IMR-90 (cell line): ENCODE measurements at regions not wholly inside any gene's neighbourhood (a gene's known extent, or its start where the extent isn't known, plus 50 kb on each side); places are given as distances from the start of the nearest gene placed in this dataset.

Experiments used
- ATAC-seq: fragments of 200-7000 bp; cut with Tn5 transposase; 2 replicates; pipeline ENCODE4 v1.9.1; 2020; ENCODE audit warnings: low read depth, mild to moderate bottlenecking, moderate library complexity
- BruUV-seq: library from RNA; stranded (reverse); fragments of 400-500 nt; replicated peaks from 2 replicates; lab custom pipeline; 2021; lab: Mats Ljungman, UMichigan
- CTCF ChIA-PET: fragments of 300-600 bp; formaldehyde crosslinking; extraction: SDS; loops from one replicate; lab custom pipeline; 2021; ENCODE audit warnings: antibody characterized with exemption; lab: Yijun Ruan, JAX
- POLR2A ChIA-PET: fragments of 300-600 bp; sonication (Branson Sonifier 250); formaldehyde crosslinking; loops from one replicate; lab custom pipeline; 2022; ENCODE audit warnings: antibody characterized with exemption; ENCODE audit not compliant: unreplicated experiment; lab: Charles Lee
- DNase-seq: peaks from one replicate; pipeline ENCODE4 v3.0.0; 2013
- H2AFZ ChIP-seq: replicated peaks from 2 replicates; pipeline ENCODE3; 2013; ENCODE audit warnings: low read length, mild to moderate bottlenecking; ENCODE audit not compliant: poor library complexity
- H2AK5ac ChIP-seq: 2 replicates; pipeline ENCODE4 v1.6.1; 2013; ENCODE audit warnings: low read depth, low read length, inconsistent platforms
- H2AK9ac ChIP-seq: replicated peaks from 2 replicates; pipeline ENCODE3; 2013; ENCODE audit warnings: mild to moderate bottlenecking, low read depth, low read length, moderate library complexity; ENCODE audit not compliant: poor library complexity
- H2BK120ac ChIP-seq: 2 replicates; pipeline ENCODE4 v1.6.1; 2013; ENCODE audit warnings: low read depth, low read length, inconsistent platforms
- H2BK15ac ChIP-seq: 3 replicates; pipeline ENCODE4 v1.6.1; 2013; ENCODE audit warnings: low read depth, low read length, inconsistent platforms
- H2BK20ac ChIP-seq: 2 replicates; pipeline ENCODE4 v1.6.1; 2013; ENCODE audit warnings: low read depth, mild to moderate bottlenecking, inconsistent platforms, low read length, moderate library complexity
- H2BK5ac ChIP-seq: 2 replicates; pipeline ENCODE4 v1.6.1; 2013; ENCODE audit warnings: mild to moderate bottlenecking, low read depth, low read length, inconsistent platforms; ENCODE audit not compliant: poor library complexity, severe bottlenecking
- H3K14ac ChIP-seq: replicated peaks from 2 replicates; pipeline ENCODE4 v1.6.1; 2013; ENCODE audit warnings: low read depth, low read length, inconsistent platforms
- H3K18ac ChIP-seq: 2 replicates; pipeline ENCODE4 v1.6.1; 2013; ENCODE audit warnings: low read depth, low read length, control low read depth
- H3K23ac ChIP-seq: 2 replicates; pipeline ENCODE4 v1.6.1; 2013; ENCODE audit warnings: low read depth, low read length, inconsistent platforms
- H3K27ac ChIP-seq: 2 replicates; pipeline ENCODE4 v1.5.1; 2013; ENCODE audit warnings: mild to moderate bottlenecking, control low read depth, low read length; ENCODE audit not compliant: insufficient read depth
- H3K27me3 ChIP-seq: 2 replicates; pipeline ENCODE4 v1.6.1; 2013; ENCODE audit warnings: low read length; ENCODE audit not compliant: control insufficient read depth, insufficient read depth
- H3K36me3 ChIP-seq: 2 replicates; pipeline ENCODE4 v1.6.1; 2013; ENCODE audit warnings: low read length, mixed read lengths; ENCODE audit not compliant: control insufficient read depth, insufficient read depth
- H3K4ac ChIP-seq: 2 replicates; pipeline ENCODE4 v1.6.1; 2013; ENCODE audit warnings: low read depth, low read length, inconsistent platforms
- H3K4me1 ChIP-seq: 2 replicates; pipeline ENCODE4 v1.6.1; 2013; ENCODE audit warnings: low read length, mixed read lengths; ENCODE audit not compliant: control insufficient read depth, insufficient read depth
- H3K4me2 ChIP-seq: 2 replicates; pipeline ENCODE4 v1.6.1; 2013; ENCODE audit warnings: low read depth, mild to moderate bottlenecking, control low read depth, low read length, moderate library complexity
- H3K4me3 ChIP-seq: 2 replicates; pipeline ENCODE4 v1.5.1; 2013; ENCODE audit warnings: low read depth, mild to moderate bottlenecking, control low read depth, low read length, moderate library complexity; ENCODE audit not compliant: insufficient read depth
- H3K56ac ChIP-seq: 2 replicates; pipeline ENCODE4 v1.6.1; 2013; ENCODE audit warnings: low read length, inconsistent platforms; ENCODE audit not compliant: insufficient read depth; ENCODE audit errors: extremely low read depth
- H3K79me1 ChIP-seq, 2 experiments: 2 replicates each; pipeline ENCODE4 v1.6.1; 2013; ENCODE audit warnings: low read length in 2 of 2, inconsistent platforms in 1 of 2, low read depth in 1 of 2
- H3K9ac ChIP-seq: 2 replicates; pipeline ENCODE4 v1.6.1; 2013; ENCODE audit warnings: low read depth, low read length, control low read depth
- H3K9me1 ChIP-seq: 2 replicates; pipeline ENCODE4 v1.6.1; 2013; ENCODE audit warnings: low read length, inconsistent platforms; ENCODE audit not compliant: insufficient read depth
- H3K9me3 ChIP-seq: 2 replicates; pipeline ENCODE4 v1.6.1; 2013; ENCODE audit warnings: low read length; ENCODE audit not compliant: control insufficient read depth, insufficient read depth
- H4K20me1 ChIP-seq: 2 replicates; pipeline ENCODE4 v1.6.1; 2013; ENCODE audit warnings: low read length, inconsistent platforms; ENCODE audit not compliant: insufficient read depth
- H4K5ac ChIP-seq: 2 replicates; pipeline ENCODE4 v1.6.1; 2013; ENCODE audit warnings: mild to moderate bottlenecking, low read depth, low read length, control low read depth
- H4K8ac ChIP-seq, 2 experiments: 2 replicates each; pipeline ENCODE4 v1.6.1; 2013; ENCODE audit warnings: low read depth in 2 of 2, low read length in 2 of 2, control low read depth in 1 of 2, inconsistent platforms in 1 of 2
- H4K91ac ChIP-seq: 2 replicates; pipeline ENCODE4 v1.6.1; 2013; ENCODE audit warnings: low read depth, low read length, inconsistent platforms; ENCODE audit not compliant: insufficient read depth
- BHLHE40 ChIP-seq: fragments of 150-350 bp; IDR thresholded peaks from 2 replicates; pipeline ENCODE4 v1.6.1; 2016; ENCODE audit warnings: mild to moderate bottlenecking, low read depth, low read length
- CEBPB ChIP-seq: IDR thresholded peaks from 2 replicates; pipeline ENCODE4 v1.6.1; 2012; ENCODE audit warnings: low read depth, low read length, improper control_type of control experiment
- CHD1 ChIP-seq: IDR thresholded peaks from 2 replicates; pipeline ENCODE4 v1.6.1; 2012; ENCODE audit warnings: low read depth, low read length, improper control_type of control experiment
- CTCF ChIP-seq: conservative IDR thresholded peaks from 2 replicates; pipeline ENCODE4 v1.5.1; 2012; ENCODE audit warnings: mild to moderate bottlenecking, low read depth, low read length, improper control_type of control experiment
- ELK1 ChIP-seq: fragments of 150-350 bp; IDR thresholded peaks from 2 replicates; pipeline ENCODE4 v1.6.1; 2016; ENCODE audit warnings: low read depth, mild to moderate bottlenecking, low read length, moderate library complexity, borderline replicate concordance
- FOS ChIP-seq: fragments of 150-350 bp; IDR thresholded peaks from 2 replicates; pipeline ENCODE4 v1.6.1; 2016; ENCODE audit warnings: low read depth, low read length
- MAFK ChIP-seq: IDR thresholded peaks from 2 replicates; pipeline ENCODE4 v1.6.1; 2012; ENCODE audit warnings: low read depth, low read length, improper control_type of control experiment
- MAZ ChIP-seq: IDR thresholded peaks from 2 replicates; pipeline ENCODE4 v1.6.1; 2012; ENCODE audit warnings: low read depth, mild to moderate bottlenecking, low read length, improper control_type of control experiment, moderate library complexity, borderline replicate concordance
- MXI1 ChIP-seq: IDR thresholded peaks from 2 replicates; pipeline ENCODE4 v1.6.1; 2012; ENCODE audit warnings: low read depth, mild to moderate bottlenecking, low read length, moderate library complexity, borderline replicate concordance
- NFE2L2 ChIP-seq: fragments of 150-350 bp; IDR thresholded peaks from 2 replicates; pipeline ENCODE4 v1.6.1; 2016; ENCODE audit warnings: low read depth, mild to moderate bottlenecking, low read length
- POLR2A ChIP-seq: IDR thresholded peaks from 2 replicates; pipeline ENCODE4 v1.6.1; 2012; ENCODE audit warnings: mild to moderate bottlenecking, low read depth, low read length
- RAD21 ChIP-seq: IDR thresholded peaks from 2 replicates; pipeline ENCODE4 v1.6.1; 2012; ENCODE audit warnings: low read length, improper control_type of control experiment
- RCOR1 ChIP-seq: IDR thresholded peaks from 2 replicates; pipeline ENCODE4 v1.6.1; 2012; ENCODE audit warnings: mild to moderate bottlenecking, low read length, improper control_type of control experiment; ENCODE audit not compliant: insufficient replicate concordance
- RFX5 ChIP-seq: IDR thresholded peaks from 2 replicates; pipeline ENCODE4 v1.8.0; 2012; ENCODE audit warnings: low read depth, mild to moderate bottlenecking, low read length, moderate library complexity
- SMC3 ChIP-seq: fragments of 150-350 bp; IDR thresholded peaks from 2 replicates; pipeline ENCODE4 v1.6.1; 2016; ENCODE audit warnings: low read depth, mild to moderate bottlenecking, antibody characterized with exemption, low read length, moderate library complexity
- USF2 ChIP-seq: fragments of 150-350 bp; IDR thresholded peaks from 2 replicates; pipeline ENCODE4 v1.6.1; 2017; ENCODE audit warnings: mild to moderate bottlenecking, antibody characterized with exemption, low read length, low read depth
- WGBS, 2 experiments: methylation state at CpG; one replicate each; pipeline versions ENCODE4 v1.1.5 to v1.1.7; 2013; ENCODE audit warnings: missing lambda C conversion rate in 2 of 2; ENCODE audit not compliant: insufficient read length in 1 of 2; ENCODE audit errors: extremely low coverage in 2 of 2; 5-methylcytosine and 5-hydroxymethylcytosine counted together
- dilution Hi-C: fragments of 300-500 bp; cut with HindIII; formaldehyde crosslinking; loops from one replicate; pipeline ENCODE4 v1.14.3; 2018; ENCODE audit warnings: low sequenced_read_pairs; ENCODE audit not compliant: unreplicated experiment
- in situ Hi-C: fragments of 300-500 bp; cut with MboI; formaldehyde crosslinking; loops from 3 replicates; pipeline ENCODE4 v1.14.3; 2019; ENCODE audit warnings: low sequenced_read_pairs, inconsistent platforms, mixed read lengths
- intact Hi-C: fragments of 100-400 bp; cut with micrococcal nuclease; formaldehyde crosslinking; loops from 2 replicates; pipeline ENCODE4 v1.10.0; 2022

GRCh38 chr3:161977850-161978249 is 481.2 kb downstream of the OTOL1 start:
- no peak overlapping the region for H2BK5ac ChIP-seq
- no peak overlapping the region for H3K9ac ChIP-seq
- H3K4me2 ChIP-seq, result no peak overlapping the region
- H3K36me3 ChIP-seq, result no peaks in the 10 kb centered on the region
- no peak overlapping the region for H2AK9ac ChIP-seq
- no peaks in the 10 kb centered on the region for H4K20me1 ChIP-seq
- H3K23ac ChIP-seq, result no peak overlapping the region
- no peak overlapping the region for H4K8ac ChIP-seq
- H3K4me3 ChIP-seq, result no peak overlapping the region
- in situ Hi-C loops (no loop called here), dilution Hi-C loops (no loop called here), intact Hi-C loops (no loop called here)
- no peak overlapping the region for H4K91ac ChIP-seq
- peaks cover 2% of the 10 kb centered on the region for H3K9me3 ChIP-seq
- no peaks in the 10 kb centered on the region for H3K4me1 ChIP-seq
- TF ChIP-seq FOS (no peak), SMC3 (no peak), ELK1 (no peak), CTCF (no peak), RFX5 (no peak), MXI1 (no peak), USF2 (no peak), CHD1 (no peak), NFE2L2 (no peak), BHLHE40 (no peak), CEBPB (no peak), MAZ (no peak), RCOR1 (no peak), POLR2A (no peak), MAFK (no peak), RAD21 (no peak)
- no peak overlapping the region for H3K18ac ChIP-seq
- no peak overlapping the region for H2BK120ac ChIP-seq
- ChIA-PET POLR2A (no interaction called here), CTCF (no interaction called here)
- no peak overlapping the region for H3K14ac ChIP-seq
- no peak overlapping the region for H4K5ac ChIP-seq
- BruUV-seq, result no TSS peak
- DNase-seq (no peak), ATAC-seq (no peak)
- 83% methylated on average over 1 of the region's 9 CpGs; no CpG with 5 or more reads in 1 of the 2 experiments for WGBS, 2 experiments
- no peak overlapping the region for H2BK15ac ChIP-seq
- no peak overlapping the region for H2BK20ac ChIP-seq
- H3K27ac ChIP-seq, result no peak overlapping the region
- no peak overlapping the region for H2AFZ ChIP-seq
- no peaks in the 10 kb centered on the region for H3K9me1 ChIP-seq
- no peak overlapping the region for H3K4ac ChIP-seq
- no peaks in the 10 kb centered on the region for H3K27me3 ChIP-seq
- no peak overlapping the region for H2AK5ac ChIP-seq
- no peak overlapping the region for H3K56ac ChIP-seq
- H3K79me1 ChIP-seq, result no peaks in the 10 kb centered on the region
